ENCODE measurements at regions not wholly inside any gene's neighbourhood (a gene's known extent, or its start where the extent isn't known, plus 50 kb on each side); places are given as distances from the start of the nearest gene placed in this dataset.

- TF ChIP-seq CTCF (IDR thresholded peaks at IDR 0.05) (no peak), POLR2A (IDR thresholded peaks at IDR 0.05) (no peak)
Observed at GRCh38 chr16:26992666-26993349, 73.9 kb upstream of the C16orf82 start.
